Loucy (cell line): ENCODE measurements at regions not wholly inside any gene's neighbourhood (a gene's known extent, or its start where the extent isn't known, plus 50 kb on each side); places are given as distances from the start of the nearest gene placed in this dataset.

Experiments
- H2AFZ ChIP-seq: fragments of 200-600 bp; sonication (generic); 2 replicates; pipeline ENCODE4 v1.6.0; 2016; ENCODE audit warnings: antibody characterized with exemption, mild to moderate bottlenecking, low read length, moderate library complexity
- H3F3A ChIP-seq: fragments of 200-600 bp; 2 replicates; pipeline ENCODE4 v1.6.0; 2016; ENCODE audit warnings: antibody characterized with exemption, low read depth, mild to moderate bottlenecking
- H3K27me3 ChIP-seq: fragments of 200-600 bp; sonication (generic); 2 replicates; pipeline ENCODE4 v1.6.1; 2014; ENCODE audit warnings: low read length, mild to moderate bottlenecking; ENCODE audit not compliant: insufficient read depth, poor library complexity, severe bottlenecking
- H3K36me3 ChIP-seq: fragments of 200-600 bp; sonication (generic); 2 replicates; pipeline ENCODE4 v1.6.1; 2016; ENCODE audit warnings: low read length; ENCODE audit not compliant: insufficient read depth
- H3K4me1 ChIP-seq: fragments of 200-600 bp; sonication (generic); 2 replicates; pipeline ENCODE4 v1.5.1; 2014; ENCODE audit warnings: low read length, mild to moderate bottlenecking; ENCODE audit not compliant: insufficient read depth, poor library complexity, severe bottlenecking
- H3K4me2 ChIP-seq: fragments of 200-600 bp; sonication (generic); 2 replicates; pipeline ENCODE4 v1.6.0; 2014; ENCODE audit warnings: antibody characterized with exemption, low read length, low read depth, mild to moderate bottlenecking; ENCODE audit not compliant: poor library complexity, severe bottlenecking
- H3K4me3 ChIP-seq: fragments of 200-600 bp; sonication (generic); 2 replicates; pipeline ENCODE4 v1.5.1; 2014; ENCODE audit warnings: low read length, mild to moderate bottlenecking, mixed read lengths; ENCODE audit not compliant: poor library complexity, severe bottlenecking
- H3K79me2 ChIP-seq: fragments of 200-600 bp; sonication (generic); 2 replicates; pipeline ENCODE4 v1.6.1; 2014; ENCODE audit warnings: low read length; ENCODE audit not compliant: insufficient read depth
- H3K9ac ChIP-seq: fragments of 200-600 bp; sonication (generic); 2 replicates; pipeline ENCODE4 v1.6.0; 2014; ENCODE audit warnings: mild to moderate bottlenecking, low read depth, low read length, moderate library complexity; ENCODE audit not compliant: poor library complexity, severe bottlenecking
- H3K9me2 ChIP-seq: fragments of 200-600 bp; sonication (generic); replicated peaks from 2 replicates; pipeline ENCODE4 v1.6.1; 2016; ENCODE audit warnings: low read depth, low read length, mixed read lengths
- H3K9me3 ChIP-seq: fragments of 200-600 bp; sonication (generic); 2 replicates; pipeline ENCODE4 v1.6.1; 2014; ENCODE audit warnings: mild to moderate bottlenecking, antibody characterized with exemption, low read length, low read depth; ENCODE audit not compliant: insufficient read depth
- H4K20me1 ChIP-seq: fragments of 200-600 bp; sonication (generic); 2 replicates; pipeline ENCODE4 v1.6.0; 2014; ENCODE audit warnings: antibody characterized with exemption, low read length, mild to moderate bottlenecking; ENCODE audit not compliant: insufficient read depth, poor library complexity, severe bottlenecking
- CTCF ChIP-seq: fragments of 200-600 bp; sonication (generic); conservative IDR thresholded peaks from 2 replicates; pipeline ENCODE4 v1.5.1; 2014; ENCODE audit warnings: mild to moderate bottlenecking, antibody characterized with exemption, low read length
- EZH2phosphoT487 ChIP-seq: fragments of 200-600 bp; IDR thresholded peaks from 2 replicates; pipeline ENCODE4 v1.6.1; 2018; ENCODE audit warnings: antibody characterized with exemption, mild to moderate bottlenecking, moderate library complexity, borderline replicate concordance

GRCh38 chr2:147610496-147611040, 234.3 kb upstream of the ACVR2A start:
- no peaks in the 10 kb centered on the region for H3K79me2 ChIP-seq
- no peaks in the 10 kb centered on the region for H3K4me1 ChIP-seq
- no peak overlapping the region for H2AFZ ChIP-seq
- H3K36me3 ChIP-seq = no peaks in the 10 kb centered on the region
- no peaks in the 10 kb centered on the region for H3F3A ChIP-seq
- no peak overlapping the region for H3K9ac ChIP-seq
- H3K27me3 ChIP-seq = no peaks in the 10 kb centered on the region
- no peaks in the 10 kb centered on the region for H3K9me2 ChIP-seq
- no peaks in the 10 kb centered on the region for H4K20me1 ChIP-seq
- no peak overlapping the region for H3K4me3 ChIP-seq
- no peak for TF ChIP-seq EZH2phosphoT487
- no peak for TF ChIP-seq CTCF
- H3K4me2 ChIP-seq = no peak overlapping the region
- H3K9me3 ChIP-seq = no peaks in the 10 kb centered on the region

- Histone ChIP-seq H3F3A (no peaks in the 10 kb centered on the region), H4K20me1 (no peaks in the 10 kb centered on the region), H3K27me3 (no peaks in the 10 kb centered on the region), H3K4me3 (no peak overlapping the region), H3K36me3 (no peaks in the 10 kb centered on the region), H3K4me2 (no peak overlapping the region), H2AFZ (no peak overlapping the region), H3K9ac (no peak overlapping the region), H3K9me2 (no peaks in the 10 kb centered on the region), H3K4me1 (no peaks in the 10 kb centered on the region), H3K9me3 (no peaks in the 10 kb centered on the region), H3K79me2 (no peaks in the 10 kb centered on the region)
- TF ChIP-seq CTCF = no peak
- TF ChIP-seq EZH2phosphoT487 = no peak
Measured at GRCh38 chr2:147609301-147609700, 235.5 kb upstream of the ACVR2A start.

GRCh38 chr2:147607379-147607778, 237.4 kb upstream of the ACVR2A start:
- no peaks in the 10 kb centered on the region for H3K9me3 ChIP-seq
- no peaks in the 10 kb centered on the region for H3K79me2 ChIP-seq
- TF ChIP-seq EZH2phosphoT487 (no peak), CTCF (no peak)
- no peak overlapping the region for H3K4me2 ChIP-seq
- H3F3A ChIP-seq = no peaks in the 10 kb centered on the region
- H3K4me1 ChIP-seq = no peaks in the 10 kb centered on the region
- no peak overlapping the region for H3K4me3 ChIP-seq
- no peaks in the 10 kb centered on the region for H3K9me2 ChIP-seq
- H3K27me3 ChIP-seq = no peaks in the 10 kb centered on the region
- H2AFZ ChIP-seq = no peak overlapping the region
- H3K36me3 ChIP-seq = no peaks in the 10 kb centered on the region
- no peaks in the 10 kb centered on the region for H4K20me1 ChIP-seq
- H3K9ac ChIP-seq = no peak overlapping the region
